H1 (cell line): ENCODE measurements at regions not wholly inside any gene's neighbourhood (a gene's known extent, or its start where the extent isn't known, plus 50 kb on each side); places are given as distances from the start of the nearest gene placed in this dataset.

ENCODE experiments used
- CTCF ChIA-PET: fragments of 300-600 bp; sonication (Branson Sonifier 250); formaldehyde crosslinking; loops from one replicate; lab custom pipeline; 2021; ENCODE audit not compliant: partially characterized antibody; lab: Charles Lee
- POLR2A ChIA-PET: fragments of 300-600 bp; sonication (Branson Sonifier 250); formaldehyde crosslinking; loops from one replicate; lab custom pipeline; 2021; ENCODE audit warnings: inconsistent platforms; ENCODE audit not compliant: partially characterized antibody; lab: Charles Lee
- DNase-seq, 2 experiments: peaks; one replicate each; pipeline versions ENCODE4 v3.0.0 to v3.0.0-alpha.2; 2010 to 2022; ENCODE audit warnings: low spot score in 2 of 2, low read depth in 1 of 2, mixed read lengths in 1 of 2
- FAIRE-seq: peaks from 2 replicates; lab custom pipeline; 2011; peaks lifted over from hg19 to GRCh38; lab: Jason Lieb, UNC
- H2AFZ ChIP-seq: 2 replicates; pipeline ENCODE4 v1.8.1; 2012; ENCODE audit warnings: low read length, inconsistent platforms
- H2AK5ac ChIP-seq: 2 replicates; pipeline ENCODE4 v1.6.1; 2013; ENCODE audit warnings: low read depth, low read length
- H2BK120ac ChIP-seq: replicated peaks from 2 replicates; pipeline ENCODE3; 2013; ENCODE audit warnings: low read depth, low read length, inconsistent platforms
- H2BK12ac ChIP-seq: 2 replicates; pipeline ENCODE4 v1.6.1; 2013; ENCODE audit warnings: low read depth, low read length
- H2BK15ac ChIP-seq: 2 replicates; pipeline ENCODE4 v1.6.1; 2013; ENCODE audit warnings: low read length
- H2BK20ac ChIP-seq: 2 replicates; pipeline ENCODE4 v1.6.1; 2013; ENCODE audit warnings: low read length
- H2BK5ac ChIP-seq: 2 replicates; pipeline ENCODE4 v1.6.1; 2013; ENCODE audit warnings: low read depth, low read length
- H3K14ac ChIP-seq: 2 replicates; pipeline ENCODE4 v1.6.1; 2013; ENCODE audit warnings: inconsistent platforms; ENCODE audit not compliant: insufficient read length
- H3K18ac ChIP-seq: 2 replicates; pipeline ENCODE4 v1.6.1; 2013; ENCODE audit warnings: low read length; ENCODE audit errors: extremely low read depth
- H3K23ac ChIP-seq: 2 replicates; pipeline ENCODE4 v1.6.1; 2013; ENCODE audit warnings: inconsistent platforms; ENCODE audit not compliant: insufficient read length
- H3K23me2 ChIP-seq: 2 replicates; pipeline ENCODE4 v1.6.1; 2013; ENCODE audit warnings: low read depth, low read length
- H3K27ac ChIP-seq: 2 replicates; pipeline ENCODE4 v1.6.1; 2011; ENCODE audit warnings: low read depth, low read length, inconsistent platforms
- H3K27me3 ChIP-seq, 4 experiments: replicated peaks in 1 of 4; 1 replicate in 1 of 4; 2 replicates in 3 of 4; pipeline versions ENCODE4 v1.6.1 to v1.8.1; 2011 to 2013; ENCODE audit warnings: low read length in 3 of 4, mild to moderate bottlenecking in 3 of 4, inconsistent platforms in 2 of 4, mixed read lengths in 2 of 4, moderate library complexity in 1 of 4; ENCODE audit not compliant: control insufficient read depth in 3 of 4, insufficient read depth in 3 of 4; ENCODE audit errors: extremely low read depth in 1 of 4
- H3K36me3 ChIP-seq, 4 experiments: 2 replicates each; pipeline versions ENCODE4 v1.6.1 to v1.8.1; 2011 to 2013; ENCODE audit warnings: mild to moderate bottlenecking in 4 of 4, low read length in 3 of 4, moderate library complexity in 2 of 4, control low read depth in 1 of 4, inconsistent platforms in 1 of 4; ENCODE audit not compliant: insufficient read depth in 4 of 4, control insufficient read depth in 2 of 4
- H3K4ac ChIP-seq: replicated peaks from 2 replicates; pipeline ENCODE3; 2013; ENCODE audit warnings: low read length, low read depth, mixed read lengths, inconsistent platforms; ENCODE audit not compliant: insufficient read length
- H3K4me1 ChIP-seq, 4 experiments: replicated peaks in 1 of 4; 1 replicate in 1 of 4; 2 replicates in 3 of 4; pipeline versions ENCODE4 v1.6.1 to v1.8.1; 2011 to 2013; ENCODE audit warnings: low read length in 3 of 4, inconsistent platforms in 2 of 4, mixed read lengths in 1 of 4; ENCODE audit not compliant: insufficient read depth in 4 of 4, control insufficient read depth in 3 of 4
- H3K4me2 ChIP-seq, 2 experiments: 2 replicates each; pipeline versions ENCODE4 v1.6.1 to v1.8.1; 2011 to 2013; ENCODE audit warnings: low read depth in 2 of 2, low read length in 2 of 2, control low read depth in 1 of 2, inconsistent platforms in 1 of 2, mild to moderate bottlenecking in 1 of 2; ENCODE audit not compliant: insufficient read depth in 1 of 2
- H3K4me3 ChIP-seq, 4 experiments: fragments of 200-600, 300-600 bp in 1 of 4; sonication (generic), shearing (Covaris generic), sonication (Bioruptor Twin) in 1 of 4; 2 replicates each; pipeline versions ENCODE4 v1.5.1 to v1.8.1; 2011 to 2016; ENCODE audit warnings: low read length in 4 of 4, low read depth in 3 of 4, control low read depth in 2 of 4, inconsistent platforms in 2 of 4, mild to moderate bottlenecking in 2 of 4, mixed read lengths in 1 of 4, moderate library complexity in 1 of 4; ENCODE audit not compliant: insufficient read depth in 2 of 4; ENCODE audit errors: extremely low read depth in 1 of 4
- H3K56ac ChIP-seq: replicated peaks from 2 replicates; pipeline ENCODE3; 2013; ENCODE audit warnings: low read depth, mild to moderate bottlenecking, mixed read lengths, low read length, inconsistent platforms; ENCODE audit not compliant: insufficient read length
- H3K79me1 ChIP-seq: 2 replicates; pipeline ENCODE4 v1.6.1; 2013; ENCODE audit warnings: low read depth, low read length, control low read depth
- H3K79me2 ChIP-seq, 2 experiments: 2 replicates each; pipeline versions ENCODE4 v1.6.1 to v1.8.1; 2012 to 2013; ENCODE audit warnings: low read length in 2 of 2, mild to moderate bottlenecking in 2 of 2, inconsistent platforms in 1 of 2; ENCODE audit not compliant: insufficient read depth in 2 of 2, control insufficient read depth in 1 of 2
- H3K9ac ChIP-seq, 4 experiments: replicated peaks in 1 of 4; 1 replicate in 1 of 4; 2 replicates in 3 of 4; pipeline versions ENCODE4 v1.6.1 to v1.8.1; 2011 to 2013; ENCODE audit warnings: low read depth in 3 of 4, low read length in 3 of 4, control low read depth in 2 of 4, mild to moderate bottlenecking in 2 of 4, moderate library complexity in 2 of 4, inconsistent platforms in 1 of 4; ENCODE audit errors: extremely low read depth in 1 of 4
- H3K9me3 ChIP-seq, 2 experiments: 2 replicates each; pipeline versions ENCODE4 v1.6.1 to v1.8.1; 2012 to 2013; ENCODE audit warnings: mild to moderate bottlenecking in 2 of 2, moderate library complexity in 2 of 2, control low read depth in 1 of 2, inconsistent platforms in 1 of 2, low read depth in 1 of 2, low read length in 1 of 2, mixed read lengths in 1 of 2; ENCODE audit not compliant: insufficient read depth in 2 of 2
- H4K20me1 ChIP-seq, 2 experiments: replicated peaks in 1 of 2; 2 replicates each; pipeline versions ENCODE3 to v1.8.1; 2011 to 2013; ENCODE audit warnings: inconsistent platforms in 2 of 2, low read length in 2 of 2, mild to moderate bottlenecking in 1 of 2; ENCODE audit not compliant: insufficient read depth in 2 of 2, control insufficient read depth in 1 of 2
- H4K5ac ChIP-seq: 2 replicates; pipeline ENCODE4 v1.6.1; 2013; ENCODE audit warnings: low read length, low read depth, mixed read lengths, inconsistent platforms; ENCODE audit not compliant: insufficient read length
- H4K8ac ChIP-seq: 2 replicates; pipeline ENCODE4 v1.8.0; 2013; ENCODE audit warnings: mild to moderate bottlenecking, moderate library complexity, low read length, inconsistent platforms; ENCODE audit not compliant: insufficient read depth; ENCODE audit errors: extremely low read depth
- H4K91ac ChIP-seq: replicated peaks from 2 replicates; pipeline ENCODE3; 2013; ENCODE audit warnings: low read length, mixed read lengths, inconsistent platforms; ENCODE audit not compliant: insufficient read length
- PHF8 ChIP-seq: fragments of 200-600 bp; sonication (generic); conservative IDR thresholded peaks from 2 replicates; pipeline ENCODE4 v1.7.1; 2012; ENCODE audit warnings: low read depth, mild to moderate bottlenecking, inconsistent platforms, low read length, moderate library complexity
- POLR2AphosphoS5 ChIP-seq: IDR thresholded peaks from 2 replicates; pipeline ENCODE4 v1.6.1; 2011; ENCODE audit warnings: low read depth, low read length
- SRF ChIP-seq: IDR thresholded peaks from 2 replicates; pipeline ENCODE4 v1.6.1; 2011; ENCODE audit warnings: mild to moderate bottlenecking, low read depth, low read length, moderate library complexity
- ZNF274 ChIP-seq: IDR thresholded peaks from 2 replicates; pipeline ENCODE4 v1.7.0; 2012; ENCODE audit warnings: low read length, borderline replicate concordance; ENCODE audit errors: extremely low read depth
- WGBS, 2 experiments: shearing (Covaris generic) in 1 of 2; methylation state at CpG; one replicate each; pipeline versions ENCODE4 v1.1.6 to v1.1.7; 2013 to 2015; ENCODE audit warnings: low lambda C conversion rate in 2 of 2, mixed read lengths in 2 of 2, inconsistent platforms in 1 of 2, low coverage in 1 of 2, missing lambda C conversion rate in 1 of 2; ENCODE audit not compliant: insufficient replicate concordance in 2 of 2, insufficient coverage in 1 of 2, insufficient read length in 1 of 2; ENCODE audit errors: extremely low coverage in 1 of 2, missing lambda C conversion rate in 1 of 2; 5-methylcytosine and 5-hydroxymethylcytosine counted together

- Histone ChIP-seq H2BK5ac (no peak overlapping the region), H3K4me2 (no peak overlapping the region), H2AK5ac (no peak overlapping the region), H3K4me3 (no peak overlapping the region), H3K4ac (no peak overlapping the region), H3K14ac (no peak overlapping the region), H3K27me3 (no peaks in the 10 kb centered on the region), H3K79me1 (no peaks in the 10 kb centered on the region), H4K5ac (no peak overlapping the region), H3K18ac (no peak overlapping the region), H3K4me1 (peaks cover 0 to 11% (median 6%) of the 10 kb centered on the region in 4 experiments; a peak in 3 of 7 replicates), H3K23ac (no peak overlapping the region), H2BK12ac (no peak overlapping the region), H2BK20ac (no peak overlapping the region), H3K9ac (no peak overlapping the region), H3K23me2 (no peaks in the 10 kb centered on the region), H2BK15ac (no peak overlapping the region), H4K20me1 (no peaks in the 10 kb centered on the region), H2BK120ac (no peak overlapping the region), H3K9me3 (no peaks in the 10 kb centered on the region), H3K36me3 (no peaks in the 10 kb centered on the region), H3K27ac (no peak overlapping the region), H2AFZ (no peak overlapping the region), H3K56ac (no peak overlapping the region), H4K8ac (no peak overlapping the region), H3K79me2 (no peaks in the 10 kb centered on the region), H4K91ac (no peak overlapping the region)
- ChIA-PET POLR2A (no interaction called here), CTCF (interaction anchor here (0.8 to 1.5 kb wide), 5 partner anchors 13 to 183 kb away, joined by 3 read pairs; no protein-coding TSS in a partner anchor)
- 77% methylated on average over 4 of the region's 4 CpGs; no CpG with 5 or more reads in 1 of the 2 experiments for WGBS, 2 experiments
- FAIRE-seq (no peak), DNase-seq (no peak)
- TF ChIP-seq ZNF274 (no peak), SRF (no peak), POLR2AphosphoS5 (no peak), PHF8 (no peak)
Observed at GRCh38 chr17:62875296-62875695, 67.2 kb upstream of the MARCHF10 start.
